A549 (cell line): ENCODE measurements at regions not wholly inside any gene's neighbourhood (a gene's known extent, or its start where the extent isn't known, plus 50 kb on each side); places are given as distances from the start of the nearest gene placed in this dataset.

Source experiments
- ATAC-seq, 2 experiments: fragments of 200-7000 bp in 1 of 2; fragments of >200 bp in 1 of 2; cut with Nextera tagmentation in 1 of 2; cut with Tn5 transposase in 1 of 2; 3 replicates each; pipeline versions ENCODE4 v1.8.0 to v1.9.1; 2018 to 2020; ENCODE audit warnings: mild to moderate bottlenecking in 1 of 2, moderate library complexity in 1 of 2
- CTCF ChIA-PET: fragments of 300-600 bp; sonication (Branson Sonifier 250); formaldehyde crosslinking; extraction: SDS; loops from one replicate; lab custom pipeline; 2021; ENCODE audit warnings: antibody characterized with exemption, inconsistent platforms; lab: Yijun Ruan, JAX
- POLR2A ChIA-PET: fragments of 350-600 bp; formaldehyde crosslinking; extraction: SDS; loops from one replicate; lab custom pipeline; 2021; ENCODE audit warnings: antibody characterized with exemption, inconsistent platforms; lab: Yijun Ruan, JAX
- DNase-seq, 2 experiments: peaks; one replicate each; pipeline versions ENCODE4 v3.0.0 to v3.0.0-alpha.2; 2011 to 2016; ENCODE audit warnings: low read depth in 1 of 2, low spot score in 1 of 2
- FAIRE-seq: peaks from 2 replicates; lab custom pipeline; 2011; peaks lifted over from hg19 to GRCh38; lab: Jason Lieb, UNC
- H3K27ac ChIP-seq, 2 experiments: fragments of >200 bp; sonication (Bioruptor Twin); formaldehyde crosslinking; 3 replicates each; pipeline ENCODE4 v1.5.1; 2016 to 2017
- H3K4me1 ChIP-seq: fragments of >200 bp; sonication (Bioruptor Twin); formaldehyde crosslinking; 3 replicates; pipeline ENCODE4 v1.6.1; 2016
- H3K4me2 ChIP-seq: fragments of >200 bp; sonication (Bioruptor Twin); formaldehyde crosslinking; 3 replicates; pipeline ENCODE4 v1.6.1; 2016
- H3K4me3 ChIP-seq: fragments of >200 bp; sonication (Bioruptor Twin); formaldehyde crosslinking; 3 replicates; pipeline ENCODE4 v1.5.1; 2016
- H3K9me3 ChIP-seq: fragments of >200 bp; sonication (Bioruptor Twin); formaldehyde crosslinking; 3 replicates; pipeline ENCODE4 v1.6.1; 2016
- EHF ChIP-seq: fragments of 250-450 bp; sonication (Bioruptor Pico); IDR thresholded peaks from 2 replicates; pipeline ENCODE4 v1.5.0; 2020; ENCODE audit warnings: mild to moderate bottlenecking
- GATA3 ChIP-seq: IDR thresholded peaks from 2 replicates; pipeline ENCODE4 v1.6.1; 2012; ENCODE audit warnings: borderline replicate concordance
- HES2 ChIP-seq: fragments of >200 bp; sonication (Bioruptor Twin); formaldehyde crosslinking; IDR thresholded peaks from 2 replicates; pipeline ENCODE4 v1.6.1; 2016
- HOXB13 ChIP-seq: fragments of 250-450 bp; sonication (Bioruptor Pico); IDR thresholded peaks from 2 replicates; pipeline ENCODE4 v1.5.0; 2020; ENCODE audit warnings: low read depth, mild to moderate bottlenecking, moderate library complexity
- PHF8 ChIP-seq: fragments of 200-600 bp; sonication (generic); IDR thresholded peaks from 2 replicates; pipeline ENCODE4 v1.6.1; 2016; ENCODE audit warnings: low read depth, mild to moderate bottlenecking, antibody characterized with exemption, moderate library complexity, borderline replicate concordance
- POLR2A ChIP-seq: IDR thresholded peaks from 2 replicates; pipeline ENCODE4 v1.6.1; 2012; ENCODE audit warnings: mild to moderate bottlenecking, low read length
- POLR2AphosphoS2 ChIP-seq: conservative IDR thresholded peaks from 2 replicates; pipeline ENCODE4 v1.6.1; 2012; ENCODE audit warnings: low read length, improper control_type of control experiment, inconsistent platforms
- REST ChIP-seq: fragments of 200-600 bp; sonication (generic); IDR thresholded peaks from 2 replicates; pipeline ENCODE4 v1.6.1; 2016; ENCODE audit warnings: antibody characterized with exemption, mild to moderate bottlenecking, moderate library complexity
- RNF2 ChIP-seq: fragments of 200-600 bp; sonication (generic); IDR thresholded peaks from 2 replicates; pipeline ENCODE4 v1.6.1; 2016; ENCODE audit warnings: low read depth, mild to moderate bottlenecking, antibody characterized with exemption, moderate library complexity, borderline replicate concordance
- TFCP2L1 ChIP-seq: fragments of 250-450 bp; sonication (Bioruptor Pico); IDR thresholded peaks from 2 replicates; pipeline ENCODE4 v1.5.0; 2021; ENCODE audit warnings: mild to moderate bottlenecking
- TP53 ChIP-seq: fragments of 250-450 bp; sonication (Bioruptor Pico); IDR thresholded peaks from 2 replicates; pipeline ENCODE4 v1.5.0; 2021; ENCODE audit warnings: mild to moderate bottlenecking, moderate library complexity
- ZC3H11A ChIP-seq: fragments of 450-650 bp; IDR thresholded peaks from 2 replicates; pipeline ENCODE4 v1.6.1; 2014; ENCODE audit warnings: antibody characterized with exemption, mild to moderate bottlenecking
- ZSCAN20 ChIP-seq: fragments of 250-450 bp; sonication (Bioruptor Pico); IDR thresholded peaks from 2 replicates; pipeline ENCODE4 v1.8.0; 2022; ENCODE audit warnings: mild to moderate bottlenecking, moderate library complexity
- WGBS: methylation state at CpG from one replicate; pipeline ENCODE4 v1.1.6; 2017; ENCODE audit errors: missing lambda C conversion rate; 5-methylcytosine and 5-hydroxymethylcytosine counted together
- TF ChIP-seq, protein P1 (sequence below): IDR thresholded peaks from 2 replicates; pipeline ENCODE4 v1.6.1; 2012
- TF ChIP-seq, protein P2 (sequence below): fragments of >200 bp; sonication (Bioruptor Twin); formaldehyde crosslinking; IDR thresholded peaks from 3 replicates; pipeline ENCODE4 v1.6.1; 2016
- TF ChIP-seq, protein P3 (sequence below): fragments of 250-450 bp; sonication (Bioruptor Pico); IDR thresholded peaks from 2 replicates; pipeline ENCODE4 v1.5.0; 2021; ENCODE audit warnings: mild to moderate bottlenecking, moderate library complexity, borderline replicate concordance

- TF ChIP-seq REST (no peak), TFCP2L1 (CRISPR knock-in tag) (no peak), HOXB13 (CRISPR knock-in tag) (no peak), TP53 (CRISPR knock-in tag) (no peak), PHF8 (no peak), ZC3H11A (no peak), HES2 (no peak), ZSCAN20 (CRISPR knock-in tag) (no peak)
- TF ChIP-seq, protein P1, sequence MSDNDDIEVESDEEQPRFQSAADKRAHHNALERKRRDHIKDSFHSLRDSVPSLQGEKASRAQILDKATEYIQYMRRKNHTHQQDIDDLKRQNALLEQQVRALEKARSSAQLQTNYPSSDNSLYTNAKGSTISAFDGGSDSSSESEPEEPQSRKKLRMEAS = no peak
Measured at GRCh38 chr12:132436791-132437251, 53.1 kb upstream of the FBRSL1 start (continued).

DNA sequence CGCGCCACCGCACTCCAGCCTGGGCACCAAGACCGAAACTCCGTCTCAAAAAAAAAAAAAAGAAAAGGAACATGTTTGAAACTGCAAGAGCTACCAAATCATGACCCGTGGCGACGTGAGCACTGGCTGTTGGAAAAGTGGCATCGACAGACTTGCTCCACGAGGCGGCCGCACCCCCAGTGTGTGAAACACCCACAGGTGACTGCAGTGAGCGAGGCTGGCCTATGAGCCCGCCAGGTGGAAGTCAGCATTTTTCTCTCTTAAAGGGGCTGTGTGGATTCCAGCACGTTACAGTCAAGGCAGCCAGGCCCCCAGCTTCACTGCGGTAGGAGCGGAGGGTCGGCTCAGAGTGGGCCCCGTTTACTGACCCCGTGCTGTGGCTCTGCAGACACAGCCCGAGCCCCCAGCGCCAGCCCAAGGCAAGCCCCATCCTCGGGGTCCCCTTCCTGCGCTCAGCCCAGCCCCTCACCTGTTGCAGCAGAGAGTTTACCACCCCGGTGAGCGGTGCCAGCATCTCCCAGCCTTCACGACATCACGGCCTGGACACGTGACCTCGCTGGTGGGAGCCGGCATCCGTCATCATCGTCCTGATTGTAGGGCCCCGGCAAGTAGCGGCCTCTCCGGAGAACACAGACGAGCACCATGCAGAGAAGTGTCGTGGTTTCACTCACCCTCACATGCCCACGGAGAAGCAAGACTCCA lies 54.3 kb upstream of the FBRSL1 start:
- Histone ChIP-seq H3K4me2 (no peak overlapping the region), H3K4me3 (no peak overlapping the region), H3K4me1 (peaks cover 12% of the 10 kb centered on the region), H3K27ac (no peak overlapping the region)
- TF ChIP-seq, protein P2, sequence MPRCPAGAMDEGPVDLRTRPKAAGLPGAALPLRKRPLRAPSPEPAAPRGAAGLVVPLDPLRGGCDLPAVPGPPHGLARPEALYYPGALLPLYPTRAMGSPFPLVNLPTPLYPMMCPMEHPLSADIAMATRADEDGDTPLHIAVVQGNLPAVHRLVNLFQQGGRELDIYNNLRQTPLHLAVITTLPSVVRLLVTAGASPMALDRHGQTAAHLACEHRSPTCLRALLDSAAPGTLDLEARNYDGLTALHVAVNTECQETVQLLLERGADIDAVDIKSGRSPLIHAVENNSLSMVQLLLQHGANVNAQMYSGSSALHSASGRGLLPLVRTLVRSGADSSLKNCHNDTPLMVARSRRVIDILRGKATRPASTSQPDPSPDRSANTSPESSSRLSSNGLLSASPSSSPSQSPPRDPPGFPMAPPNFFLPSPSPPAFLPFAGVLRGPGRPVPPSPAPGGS = no peak
- TF ChIP-seq EHF = no peak
- TF ChIP-seq RNF2 = no peak
- no peak for TF ChIP-seq POLR2A
- TF ChIP-seq, protein P1 = no peak
- TF ChIP-seq GATA3 = no peak
- TF ChIP-seq, protein P3, sequence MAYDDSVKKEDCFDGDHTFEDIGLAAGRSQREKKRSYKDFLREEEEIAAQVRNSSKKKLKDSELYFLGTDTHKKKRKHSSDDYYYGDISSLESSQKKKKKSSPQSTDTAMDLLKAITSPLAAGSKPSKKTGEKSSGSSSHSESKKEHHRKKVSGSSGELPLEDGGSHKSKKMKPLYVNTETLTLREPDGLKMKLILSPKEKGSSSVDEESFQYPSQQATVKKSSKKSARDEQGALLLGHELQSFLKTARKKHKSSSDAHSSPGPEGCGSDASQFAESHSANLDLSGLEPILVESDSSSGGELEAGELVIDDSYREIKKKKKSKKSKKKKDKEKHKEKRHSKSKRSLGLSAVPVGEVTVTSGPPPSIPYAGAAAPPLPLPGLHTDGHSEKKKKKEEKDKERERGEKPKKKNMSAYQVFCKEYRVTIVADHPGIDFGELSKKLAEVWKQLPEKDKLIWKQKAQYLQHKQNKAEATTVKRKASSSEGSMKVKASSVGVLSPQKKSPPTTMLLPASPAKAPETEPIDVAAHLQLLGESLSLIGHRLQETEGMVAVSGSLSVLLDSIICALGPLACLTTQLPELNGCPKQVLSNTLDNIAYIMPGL = no peak
- no peak for TF ChIP-seq POLR2AphosphoS2
- TF ChIP-seq, all 56 proteins: peak for 0
- 80% methylated on average over 34 of the region's 39 CpGs for WGBS
- ATAC-seq (no peak), DNase-seq (no peak), FAIRE-seq (no peak)
- CTCF ChIA-PET = interaction anchor here (1.2 to 1.7 kb wide), 2 partner anchors 21 to 22 kb away, joined by 3 to 8 read pairs; no protein-coding TSS in a partner anchor
- POLR2A ChIA-PET = no interaction called here
- no peaks in the 10 kb centered on the region for H3K9me3 ChIP-seq
